Activated CD8-positive, alpha-beta memory T cell treated with anti-CD3 and anti-CD28 coated beads for 1 hour (primary cell): ENCODE measurements at regions not wholly inside any gene's neighbourhood (a gene's known extent, or its start where the extent isn't known, plus 50 kb on each side); places are given as distances from the start of the nearest gene placed in this dataset.

Experiments used
- DNase-seq, 2 donors: peaks; one replicate each; pipeline ENCODE4 v3.0.0-alpha.2; 2020; ENCODE audit warnings: low read depth in 1 of 2; ENCODE audit errors: extremely low read depth in 1 of 2

DNA sequence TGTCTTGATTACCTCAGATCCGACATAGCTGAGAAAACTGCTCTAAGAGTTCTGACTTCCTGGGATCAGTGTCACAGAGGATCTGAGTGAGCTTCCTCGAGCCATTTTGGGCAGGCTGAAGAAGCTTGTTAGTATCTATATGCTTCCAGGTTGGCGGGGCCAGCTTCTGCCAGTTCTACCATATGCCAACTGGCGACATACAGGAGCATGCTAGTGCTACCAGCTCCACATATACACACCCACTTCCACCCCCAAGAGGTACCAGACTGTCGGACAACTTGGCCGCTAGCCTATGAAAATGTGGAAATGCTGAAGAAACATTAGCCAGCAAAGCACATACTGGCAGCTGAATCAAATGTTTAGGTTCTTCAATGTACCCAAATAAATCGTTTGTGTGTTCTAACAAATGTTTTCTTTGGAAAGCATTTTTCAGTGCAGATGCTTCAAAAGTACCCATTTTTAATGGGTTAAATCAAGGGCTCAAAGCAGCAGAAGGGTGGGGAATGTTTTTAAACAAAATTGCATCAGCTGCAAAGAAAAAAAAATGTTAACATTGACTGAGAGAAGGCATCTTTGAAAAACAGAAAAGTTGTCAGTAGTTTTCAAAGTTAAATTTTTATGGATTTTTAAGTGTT lies 163.7 kb downstream of the KLF12 start:
- no peak for DNase-seq

DNA sequence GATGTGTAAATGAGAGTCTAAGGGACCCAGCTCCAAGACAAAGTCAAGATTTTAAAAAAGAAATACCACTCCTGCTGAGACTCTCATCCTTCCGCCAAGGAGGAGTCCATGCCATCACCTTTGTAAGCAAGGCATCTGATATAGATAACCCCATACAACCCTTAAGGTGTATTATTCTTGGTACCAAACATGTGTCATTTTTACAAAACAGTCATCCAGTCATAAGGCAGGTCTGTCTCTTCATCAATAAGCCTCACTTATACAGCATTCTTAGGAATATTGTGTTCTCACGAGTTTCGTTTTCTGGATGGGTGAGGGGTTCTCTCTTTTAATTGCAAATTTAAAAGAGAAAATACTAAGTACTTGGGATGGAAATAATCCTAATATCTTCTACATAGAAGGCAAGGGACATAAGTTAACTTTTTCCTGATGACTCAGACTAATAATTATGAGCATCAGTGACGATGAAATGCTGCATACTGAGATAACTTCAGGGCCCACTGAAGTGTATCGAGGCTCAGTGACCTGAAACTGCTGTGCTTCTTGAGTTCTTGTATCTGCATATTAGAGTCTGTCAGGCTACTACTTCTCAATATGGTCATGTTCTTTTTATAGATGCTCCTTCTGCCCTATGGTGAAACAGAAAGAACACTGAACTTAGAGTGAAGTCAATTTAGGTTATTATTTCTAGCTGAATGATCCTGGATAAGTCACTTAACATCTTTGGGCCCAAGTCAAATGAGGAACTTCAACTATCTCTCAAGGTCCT lies 166.6 kb downstream of the KLF12 start:
- DNase-seq: no peak

DNA sequence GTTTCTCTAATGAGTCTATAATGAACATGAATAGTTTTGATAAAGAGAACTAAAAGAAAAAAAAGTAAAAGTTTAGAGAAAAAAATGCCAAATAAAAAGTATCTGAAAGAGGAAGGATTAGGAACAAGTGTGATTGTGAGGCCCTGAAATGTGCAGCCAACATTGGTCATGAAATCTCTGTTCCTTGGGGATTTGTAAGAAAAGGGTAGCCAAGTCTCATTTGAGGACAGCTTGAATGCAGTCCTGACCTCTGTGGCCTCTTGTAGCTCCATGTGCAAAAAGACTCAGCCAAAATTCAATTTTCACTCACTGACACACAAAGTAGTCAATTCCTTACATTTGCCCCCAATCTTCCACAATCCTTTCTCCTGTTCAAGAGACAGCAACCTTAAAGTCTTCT lies 167.9 kb downstream of the KLF12 start:
- no peak for DNase-seq

DNA sequence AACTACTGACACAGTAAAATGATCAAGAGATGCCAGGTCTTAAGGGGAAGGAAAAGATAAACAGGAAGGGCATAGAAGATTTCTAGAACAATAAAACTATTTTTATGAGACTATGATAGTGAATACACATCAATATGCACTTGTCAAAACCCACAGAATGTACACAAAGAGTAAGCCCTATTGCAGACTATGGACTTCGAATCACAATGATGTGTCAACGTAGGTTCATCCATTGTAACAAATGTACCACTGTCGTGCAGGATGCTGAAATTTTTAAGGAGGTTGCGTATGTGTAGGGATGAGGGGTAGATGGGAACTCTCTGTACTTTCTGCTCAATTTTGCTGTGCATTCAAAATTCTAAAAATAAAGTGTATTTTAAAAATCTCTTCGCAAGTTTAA lies 171.9 kb downstream of the KLF12 start:
- no peak for DNase-seq

DNA sequence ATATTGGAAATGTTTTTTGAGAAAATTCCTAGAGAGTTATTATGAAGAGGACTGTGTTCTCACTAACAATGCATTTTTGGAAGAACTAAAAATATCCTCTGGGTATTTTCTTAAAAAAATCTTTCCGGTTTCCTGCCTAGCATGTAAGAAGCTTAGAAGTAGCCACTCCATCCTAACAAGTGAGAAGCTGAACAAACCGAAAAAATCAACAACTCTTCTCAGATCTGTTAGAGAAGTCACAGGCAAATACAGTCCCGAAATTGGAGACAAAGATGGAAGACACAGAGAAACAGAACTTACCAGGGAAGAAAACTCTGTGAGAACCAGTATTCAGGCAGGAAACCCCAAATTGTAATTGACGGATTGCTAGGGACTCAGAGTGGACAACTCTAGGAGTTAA lies 173.0 kb downstream of the KLF12 start:
- DNase-seq: no peak

DNA sequence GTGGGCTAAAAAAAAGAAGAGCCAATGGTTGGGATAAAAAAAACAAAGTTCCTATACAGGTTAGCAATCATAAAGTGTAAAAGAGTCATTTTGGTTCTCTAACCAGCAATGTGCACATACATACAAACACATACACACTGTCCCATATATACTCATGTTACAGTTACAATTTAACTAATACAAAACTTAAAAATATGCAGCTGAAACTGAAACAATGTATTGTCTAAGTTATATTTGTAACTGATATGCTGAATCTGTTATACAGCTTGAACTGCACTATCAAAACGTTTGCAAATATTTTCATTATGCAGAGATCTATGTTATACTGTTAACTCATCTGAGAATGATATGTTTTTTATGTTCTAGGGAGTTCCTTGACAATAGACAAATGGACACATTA lies 173.7 kb downstream of the KLF12 start:
- no peak for DNase-seq

DNA sequence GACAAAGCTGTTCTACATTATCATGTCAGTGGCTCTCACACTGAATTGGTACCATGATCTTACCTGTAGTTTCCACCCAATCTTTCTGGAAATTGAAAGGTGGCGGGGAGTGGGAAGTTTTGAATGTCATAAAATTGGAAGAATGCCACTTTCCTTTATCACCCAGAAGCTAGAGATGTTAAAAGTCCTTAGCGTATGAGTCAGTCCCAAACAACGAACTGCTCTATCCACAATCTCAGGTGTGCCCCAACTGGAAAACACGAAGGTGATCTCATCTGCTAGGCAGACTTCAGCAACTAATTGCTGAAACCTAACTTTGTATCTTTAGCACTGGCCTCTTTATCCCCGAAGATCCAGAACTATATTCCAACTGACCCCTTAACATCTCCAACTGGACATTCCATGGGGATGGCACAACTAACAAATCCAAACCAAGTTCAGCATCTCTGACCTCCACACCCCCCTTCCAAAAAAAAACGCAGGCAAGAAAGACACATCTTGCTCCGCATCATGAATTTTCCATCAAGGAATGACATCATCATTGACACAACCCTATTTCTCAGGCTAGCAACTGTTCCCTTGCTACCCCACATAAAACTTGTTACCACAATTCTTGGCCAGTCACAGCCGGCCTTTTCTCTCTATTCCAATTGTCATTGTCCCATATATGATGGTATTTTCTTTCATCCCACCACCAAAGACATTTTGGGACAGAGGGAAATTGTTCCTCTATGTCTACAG lies 175.4 kb downstream of the KLF12 start:
- DNase-seq: no peak

DNA sequence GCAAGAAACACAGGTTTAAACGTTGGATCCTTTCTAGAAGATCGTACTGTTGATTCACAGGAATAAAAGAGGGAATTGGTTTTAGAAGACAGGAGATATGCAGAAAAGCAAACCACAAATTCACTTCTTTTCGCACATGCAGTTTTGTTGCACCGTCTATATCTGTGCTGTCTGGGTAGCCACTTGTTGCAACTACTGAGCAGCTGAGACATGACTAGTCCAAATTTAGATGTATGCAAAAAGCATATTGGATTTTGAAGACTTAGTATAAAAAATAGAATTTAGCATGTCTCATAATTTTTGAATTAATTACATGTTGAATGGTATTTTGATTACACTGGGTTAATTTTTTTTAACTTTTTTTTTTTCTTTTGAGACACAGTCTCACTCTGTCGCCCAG lies 176.3 kb downstream of the KLF12 start:
- no peak for DNase-seq

DNA sequence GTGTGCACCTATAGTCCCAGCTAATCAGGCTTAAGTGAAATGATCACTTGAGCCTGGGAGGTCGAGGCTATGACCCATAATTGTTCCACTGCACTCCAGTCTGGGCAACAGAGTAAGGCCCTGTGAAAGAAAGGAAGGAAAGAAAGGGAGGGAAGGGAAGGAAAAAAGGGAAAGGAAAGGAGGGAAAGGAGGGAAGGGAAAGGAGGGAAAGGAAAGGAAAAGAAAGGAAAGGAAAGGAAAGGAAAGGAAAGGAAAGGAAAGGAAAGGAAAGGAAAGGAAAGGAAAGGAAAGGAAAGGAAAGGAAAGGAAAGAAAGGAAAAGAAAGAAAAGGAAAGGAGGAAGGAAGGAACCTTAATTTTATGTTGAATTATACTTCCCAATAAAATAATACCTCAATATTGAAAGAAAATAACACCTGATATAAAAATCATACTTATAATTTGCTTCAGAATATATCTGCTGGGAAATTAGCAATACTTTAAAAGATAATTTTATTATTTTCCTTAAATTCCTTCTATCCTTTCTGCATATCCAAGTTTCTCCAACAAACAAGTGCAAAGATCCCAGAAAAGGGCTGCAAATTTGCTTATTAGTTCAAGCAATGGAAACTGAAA lies 177.3 kb downstream of the KLF12 start:
- DNase-seq: no peak

DNA sequence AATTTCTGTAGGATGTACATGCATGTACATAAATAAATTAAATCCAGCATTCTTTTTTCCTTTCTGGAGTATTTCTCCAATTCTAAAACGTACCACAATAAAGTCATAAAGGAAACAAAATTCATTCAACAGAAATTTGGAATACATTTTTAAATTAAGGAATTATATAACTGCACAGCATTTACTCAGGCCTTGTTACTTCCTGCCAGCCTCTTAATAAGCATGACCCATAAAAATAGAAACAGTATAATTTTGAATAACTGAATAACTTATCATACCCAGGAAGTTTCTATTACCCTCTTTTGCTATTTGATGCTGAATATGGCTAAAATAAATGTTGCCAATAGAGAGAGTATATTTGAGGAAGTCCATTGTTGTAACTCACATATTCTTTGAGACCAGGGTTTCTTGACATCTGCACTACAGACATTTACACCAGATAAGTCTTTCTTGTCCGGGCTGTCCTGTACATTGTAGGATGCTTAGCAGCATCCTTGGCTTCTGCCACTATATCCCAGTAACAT lies 178.2 kb downstream of the KLF12 start:
- no peak for DNase-seq

DNA sequence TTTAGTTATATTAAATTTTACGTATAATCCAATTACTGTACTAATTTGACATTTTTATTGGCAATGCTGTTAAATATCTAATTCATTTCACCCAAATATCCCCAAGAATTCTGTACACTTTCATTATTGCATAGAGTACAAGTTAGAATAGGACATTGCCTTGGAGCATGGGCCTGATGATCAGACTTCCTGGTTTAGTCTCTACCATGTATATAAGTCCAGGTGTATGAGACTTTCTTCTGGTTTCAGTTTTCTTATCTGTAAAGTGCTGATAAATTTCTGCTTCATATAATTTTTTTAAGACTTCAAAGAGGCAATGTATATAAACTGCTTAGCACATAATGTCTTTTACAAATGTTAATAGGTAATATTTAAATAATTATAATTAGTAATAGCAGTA lies 179.4 kb downstream of the KLF12 start:
- no peak for DNase-seq

DNA sequence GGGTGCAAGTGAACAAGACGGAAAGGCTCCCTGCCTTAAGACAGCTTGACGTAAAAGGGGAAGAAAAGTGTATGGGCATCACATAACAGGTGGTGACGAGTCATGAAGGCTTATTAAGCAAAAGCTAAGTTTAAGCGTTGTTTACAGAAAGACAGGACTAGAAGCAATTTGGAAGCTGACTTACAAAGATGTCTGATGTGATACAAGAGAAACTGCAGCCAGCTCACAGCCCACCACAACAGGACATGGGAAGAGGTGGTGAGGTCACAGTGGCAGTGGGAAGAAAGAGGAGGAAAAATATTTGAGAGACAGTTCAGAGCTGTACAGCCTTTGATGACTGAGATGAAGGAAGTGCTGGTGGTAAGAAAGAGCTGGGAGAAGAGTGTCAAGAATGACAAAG lies 181.6 kb downstream of the KLF12 start:
- DNase-seq: no peak

DNA sequence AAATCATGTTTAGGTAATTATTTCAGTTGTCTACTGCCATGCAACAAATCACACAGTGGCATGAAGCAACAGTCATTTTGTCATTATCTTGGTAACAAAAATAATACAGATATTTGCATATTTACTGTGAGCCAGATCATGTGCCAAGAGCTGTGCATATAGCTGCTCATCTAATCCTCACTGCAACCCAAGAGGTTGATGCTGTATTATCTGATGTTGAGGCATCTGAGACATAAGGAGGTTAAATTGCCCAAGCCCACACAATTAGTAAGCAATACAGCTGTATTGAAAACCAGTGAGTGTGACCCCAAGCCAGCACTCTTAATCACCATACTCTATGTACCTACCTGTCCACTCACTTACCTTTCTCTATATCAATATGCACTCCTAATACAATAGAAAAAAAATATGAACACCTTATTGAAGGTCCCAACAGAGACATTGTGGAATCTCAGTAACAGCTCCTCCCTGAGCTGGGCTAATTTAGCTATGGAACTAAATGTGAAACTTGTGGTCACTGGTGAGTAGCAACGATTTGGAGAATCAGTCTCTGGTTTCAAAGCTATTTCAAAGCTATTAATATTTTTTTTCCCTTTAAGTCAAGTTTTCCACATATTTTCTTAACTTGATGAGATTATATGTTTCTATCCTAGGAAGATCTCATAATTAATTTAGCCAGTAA lies 185.2 kb downstream of the KLF12 start:
- no peak for DNase-seq

DNA sequence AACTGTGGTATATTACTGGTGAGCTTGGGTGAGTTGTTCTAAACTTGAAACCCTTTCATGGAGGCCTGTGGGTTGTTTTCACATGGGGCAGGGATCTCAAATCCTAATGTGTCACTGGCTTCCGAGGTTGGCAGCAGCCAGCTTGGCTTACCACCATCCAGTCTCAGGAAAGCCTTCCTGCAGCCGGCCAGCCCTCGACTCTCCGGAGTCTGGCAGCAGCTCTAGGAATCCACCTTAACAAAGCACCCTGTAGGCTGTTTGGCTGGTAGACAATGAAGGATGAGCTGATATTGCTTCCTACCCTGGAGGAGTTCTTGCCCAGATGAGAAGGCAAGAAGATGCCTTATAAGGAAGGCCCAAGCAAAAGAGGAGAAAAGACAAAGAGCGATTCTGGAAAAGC lies 188.3 kb downstream of the KLF12 start:
- DNase-seq: no peak

DNA sequence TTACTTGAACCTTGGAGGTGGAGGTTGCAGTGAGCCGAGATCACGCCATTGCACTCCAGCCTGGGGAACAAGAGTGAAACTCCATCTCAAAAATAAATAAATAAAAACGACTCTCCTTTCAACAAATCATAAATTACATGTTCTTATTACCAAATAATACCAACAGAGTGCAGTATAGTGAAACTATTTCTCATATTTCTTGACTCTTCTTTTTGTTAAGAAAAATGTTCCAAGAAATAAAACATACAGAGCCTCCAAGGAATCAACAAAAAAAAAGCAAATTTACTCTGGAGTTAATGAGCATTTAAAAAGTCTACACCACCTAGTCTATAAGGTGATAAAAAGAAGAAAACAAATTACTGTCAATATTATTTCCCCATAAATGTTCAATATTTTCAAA lies 188.8 kb downstream of the KLF12 start:
- no peak for DNase-seq

DNA sequence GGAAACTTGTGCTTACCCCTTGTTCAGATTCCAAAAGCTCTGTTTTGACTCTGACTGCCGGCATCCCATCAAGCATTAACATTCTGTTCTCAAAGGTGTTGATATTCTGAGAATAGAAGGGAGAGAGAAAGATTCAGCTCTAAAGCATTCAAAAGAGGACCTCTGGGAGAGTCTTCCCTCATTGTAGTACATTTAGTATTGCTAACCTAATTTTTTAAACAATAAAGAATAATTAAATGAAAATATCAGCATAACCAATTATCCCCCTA lies 190.3 kb downstream of the KLF12 start:
- DNase-seq: no peak

DNA sequence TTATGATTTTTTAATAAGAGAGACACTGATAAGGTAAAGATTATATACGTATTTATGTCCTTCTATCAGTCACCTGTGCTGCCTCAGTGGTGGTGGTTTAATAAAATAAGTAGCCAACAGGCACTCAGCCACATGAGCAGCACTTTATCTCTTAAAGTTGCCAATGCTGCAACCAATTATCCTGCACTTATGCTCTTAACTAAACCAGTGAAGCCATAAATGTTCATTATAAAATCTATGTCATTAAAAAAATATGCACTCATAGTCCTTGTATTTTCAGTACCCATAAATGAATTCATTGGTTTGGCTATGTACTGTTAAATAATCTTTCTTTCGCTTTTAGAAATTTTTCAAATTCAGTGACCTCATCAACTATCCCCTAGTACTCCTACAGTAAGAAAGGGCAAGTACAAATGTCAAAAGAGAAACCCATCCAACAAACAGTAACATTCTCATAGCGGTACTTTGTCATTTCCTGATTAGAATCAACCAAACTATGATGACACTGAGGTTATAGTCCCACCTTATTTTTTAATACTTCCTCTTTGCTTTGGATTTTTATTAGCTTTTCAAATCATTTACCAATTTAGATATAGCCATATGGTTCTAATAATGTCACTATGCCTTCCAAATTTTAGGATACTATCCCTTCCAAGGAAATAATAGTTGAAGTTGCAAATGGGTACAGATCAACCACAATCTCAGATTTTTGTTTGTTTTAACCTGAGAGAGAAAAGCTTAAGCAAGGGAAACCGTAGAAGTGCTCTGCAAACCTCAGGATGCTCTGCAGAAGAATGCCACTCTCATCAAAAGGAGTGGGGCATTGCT lies 190.9 kb downstream of the KLF12 start:
- DNase-seq: no peak

DNA sequence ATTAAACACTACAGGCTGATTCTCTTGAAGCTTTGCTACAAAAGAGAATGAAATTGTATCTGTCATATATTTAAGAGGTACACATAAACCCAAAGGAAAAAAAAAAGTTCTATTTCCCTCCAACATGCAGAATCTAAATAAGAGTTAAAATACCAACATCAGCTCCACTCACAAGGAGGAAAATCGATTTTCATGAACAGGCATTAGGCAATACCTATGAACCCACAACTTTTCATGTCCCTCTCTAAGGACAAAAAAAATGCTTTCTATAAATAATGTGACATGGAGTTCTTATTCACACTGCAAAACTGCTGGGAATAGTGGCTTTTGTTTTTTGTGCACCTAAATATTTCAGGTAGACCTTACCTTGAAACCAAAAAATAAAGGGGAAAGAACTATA lies 192.5 kb downstream of the KLF12 start:
- DNase-seq: no peak

DNA sequence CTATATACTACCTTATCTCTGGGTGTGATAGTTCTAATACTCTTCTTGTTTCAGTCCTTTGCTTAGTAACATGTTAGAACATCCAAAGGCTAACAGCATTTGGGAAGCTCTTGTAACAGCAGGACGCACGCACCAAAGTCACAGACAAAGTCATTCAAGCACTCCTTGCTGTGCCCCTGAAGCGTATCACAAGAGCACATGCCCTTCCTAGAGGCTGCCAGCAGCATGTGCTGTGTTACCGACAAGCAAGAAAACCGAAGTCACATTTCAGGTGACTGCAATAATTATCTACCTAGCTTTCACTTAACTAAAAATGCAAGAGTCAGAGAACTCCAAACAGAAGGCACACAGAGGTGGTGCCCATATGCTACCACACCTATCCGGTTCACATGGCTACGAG lies 194.1 kb downstream of the KLF12 start:
- DNase-seq: no peak

DNA sequence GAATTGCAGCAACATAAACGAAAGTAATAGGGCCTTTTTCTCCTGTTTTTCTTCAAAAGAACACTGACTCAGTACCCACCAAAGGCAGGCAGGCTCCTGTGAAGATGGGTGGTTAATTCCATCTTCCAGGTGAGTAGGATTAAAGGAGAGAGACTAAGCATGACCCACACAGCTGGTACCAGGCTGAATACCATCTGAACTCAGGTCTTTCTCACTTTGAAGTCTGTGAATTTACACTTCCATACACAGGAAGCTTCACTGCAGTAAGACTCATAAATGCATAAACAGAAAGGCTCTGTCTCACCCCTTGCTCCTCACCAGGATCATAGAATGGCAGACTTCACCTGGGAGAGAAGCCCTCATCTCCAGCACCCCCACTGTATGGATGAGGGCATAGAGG lies 194.6 kb downstream of the KLF12 start:
- DNase-seq: no peak

DNA sequence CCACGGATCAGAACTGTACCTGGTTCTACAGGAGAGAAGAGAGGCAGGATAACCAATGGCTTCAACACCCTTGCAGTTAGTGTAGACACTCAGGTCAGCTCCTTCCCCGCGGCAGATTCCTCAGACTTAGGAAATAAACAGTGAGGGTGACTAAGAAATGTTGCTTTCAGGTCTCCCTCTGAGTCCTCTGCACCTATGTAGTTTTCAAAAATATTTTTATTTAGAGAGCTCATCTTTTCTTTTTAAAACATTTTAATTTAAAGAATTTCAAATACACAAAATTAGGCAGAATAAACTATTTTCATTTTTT lies 195.2 kb downstream of the KLF12 start:
- DNase-seq: no peak
